Loucy (cell line): ENCODE measurements at regions not wholly inside any gene's neighbourhood (a gene's known extent, or its start where the extent isn't known, plus 50 kb on each side); places are given as distances from the start of the nearest gene placed in this dataset.
A peak's percentile ranks its signal among the peaks of the same experiment; 100 is the strongest.

ENCODE experiments used
- H2AFZ ChIP-seq: fragments of 200-600 bp; sonication (generic); 2 replicates; pipeline ENCODE4 v1.6.0; 2016; ENCODE audit warnings: antibody characterized with exemption, mild to moderate bottlenecking, low read length, moderate library complexity
- H3F3A ChIP-seq: fragments of 200-600 bp; 2 replicates; pipeline ENCODE4 v1.6.0; 2016; ENCODE audit warnings: antibody characterized with exemption, low read depth, mild to moderate bottlenecking
- H3K27me3 ChIP-seq: fragments of 200-600 bp; sonication (generic); 2 replicates; pipeline ENCODE4 v1.6.1; 2014; ENCODE audit warnings: low read length, mild to moderate bottlenecking; ENCODE audit not compliant: insufficient read depth, poor library complexity, severe bottlenecking
- H3K36me3 ChIP-seq: fragments of 200-600 bp; sonication (generic); 2 replicates; pipeline ENCODE4 v1.6.1; 2016; ENCODE audit warnings: low read length; ENCODE audit not compliant: insufficient read depth
- H3K4me1 ChIP-seq: fragments of 200-600 bp; sonication (generic); 2 replicates; pipeline ENCODE4 v1.5.1; 2014; ENCODE audit warnings: low read length, mild to moderate bottlenecking; ENCODE audit not compliant: insufficient read depth, poor library complexity, severe bottlenecking
- H3K4me2 ChIP-seq: fragments of 200-600 bp; sonication (generic); 2 replicates; pipeline ENCODE4 v1.6.0; 2014; ENCODE audit warnings: antibody characterized with exemption, low read length, low read depth, mild to moderate bottlenecking; ENCODE audit not compliant: poor library complexity, severe bottlenecking
- H3K4me3 ChIP-seq: fragments of 200-600 bp; sonication (generic); 2 replicates; pipeline ENCODE4 v1.5.1; 2014; ENCODE audit warnings: low read length, mild to moderate bottlenecking, mixed read lengths; ENCODE audit not compliant: poor library complexity, severe bottlenecking
- H3K79me2 ChIP-seq: fragments of 200-600 bp; sonication (generic); 2 replicates; pipeline ENCODE4 v1.6.1; 2014; ENCODE audit warnings: low read length; ENCODE audit not compliant: insufficient read depth
- H3K9ac ChIP-seq: fragments of 200-600 bp; sonication (generic); 2 replicates; pipeline ENCODE4 v1.6.0; 2014; ENCODE audit warnings: mild to moderate bottlenecking, low read depth, low read length, moderate library complexity; ENCODE audit not compliant: poor library complexity, severe bottlenecking
- H3K9me2 ChIP-seq: fragments of 200-600 bp; sonication (generic); replicated peaks from 2 replicates; pipeline ENCODE4 v1.6.1; 2016; ENCODE audit warnings: low read depth, low read length, mixed read lengths
- H3K9me3 ChIP-seq: fragments of 200-600 bp; sonication (generic); 2 replicates; pipeline ENCODE4 v1.6.1; 2014; ENCODE audit warnings: mild to moderate bottlenecking, antibody characterized with exemption, low read length, low read depth; ENCODE audit not compliant: insufficient read depth
- H4K20me1 ChIP-seq: fragments of 200-600 bp; sonication (generic); 2 replicates; pipeline ENCODE4 v1.6.0; 2014; ENCODE audit warnings: antibody characterized with exemption, low read length, mild to moderate bottlenecking; ENCODE audit not compliant: insufficient read depth, poor library complexity, severe bottlenecking
- EZH2phosphoT487 ChIP-seq: fragments of 200-600 bp; IDR thresholded peaks from 2 replicates; pipeline ENCODE4 v1.6.1; 2018; ENCODE audit warnings: antibody characterized with exemption, mild to moderate bottlenecking, moderate library complexity, borderline replicate concordance
- TF ChIP-seq, protein P1 (sequence below): fragments of 200-600 bp; sonication (generic); conservative IDR thresholded peaks from 2 replicates; pipeline ENCODE4 v1.5.1; 2014; ENCODE audit warnings: mild to moderate bottlenecking, antibody characterized with exemption, low read length

DNA sequence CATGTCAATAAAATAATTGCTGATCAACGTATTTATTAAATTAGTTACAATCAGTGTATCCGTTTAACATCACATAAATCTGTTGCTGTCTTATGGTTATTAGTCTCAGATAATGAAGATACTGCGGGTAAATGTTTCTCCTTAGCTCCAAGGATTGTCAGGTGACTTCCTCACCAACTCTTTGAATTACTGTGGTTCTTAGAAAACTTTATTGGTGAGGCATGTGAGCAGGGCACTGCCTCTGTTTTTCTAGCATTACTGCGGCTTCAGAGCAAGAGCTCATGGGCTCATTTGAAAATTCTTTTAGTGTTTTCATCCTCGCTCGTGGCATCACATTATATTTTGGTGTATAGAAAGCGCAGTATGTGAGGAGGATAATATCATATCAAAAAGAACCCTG is 555.9 kb downstream of the LMO4 start:
- Histone ChIP-seq H3K4me3 (no peak overlapping the region), H3K9me2 (no peaks in the 10 kb centered on the region), H3K4me1 (peaks cover 48% of the 10 kb centered on the region), H3K9ac (no peak overlapping the region), H3K9me3 (no peaks in the 10 kb centered on the region), H3K79me2 (no peaks in the 10 kb centered on the region), H3K36me3 (no peaks in the 10 kb centered on the region), H3K27me3 (no peaks in the 10 kb centered on the region), H3F3A (0 out of 2 replicates have a peak, but pooled peaks cover 2% of the 10 kb centered on the region), H3K4me2 (no peak overlapping the region), H2AFZ (no peak overlapping the region), H4K20me1 (no peaks in the 10 kb centered on the region)
- TF ChIP-seq, protein P1, sequence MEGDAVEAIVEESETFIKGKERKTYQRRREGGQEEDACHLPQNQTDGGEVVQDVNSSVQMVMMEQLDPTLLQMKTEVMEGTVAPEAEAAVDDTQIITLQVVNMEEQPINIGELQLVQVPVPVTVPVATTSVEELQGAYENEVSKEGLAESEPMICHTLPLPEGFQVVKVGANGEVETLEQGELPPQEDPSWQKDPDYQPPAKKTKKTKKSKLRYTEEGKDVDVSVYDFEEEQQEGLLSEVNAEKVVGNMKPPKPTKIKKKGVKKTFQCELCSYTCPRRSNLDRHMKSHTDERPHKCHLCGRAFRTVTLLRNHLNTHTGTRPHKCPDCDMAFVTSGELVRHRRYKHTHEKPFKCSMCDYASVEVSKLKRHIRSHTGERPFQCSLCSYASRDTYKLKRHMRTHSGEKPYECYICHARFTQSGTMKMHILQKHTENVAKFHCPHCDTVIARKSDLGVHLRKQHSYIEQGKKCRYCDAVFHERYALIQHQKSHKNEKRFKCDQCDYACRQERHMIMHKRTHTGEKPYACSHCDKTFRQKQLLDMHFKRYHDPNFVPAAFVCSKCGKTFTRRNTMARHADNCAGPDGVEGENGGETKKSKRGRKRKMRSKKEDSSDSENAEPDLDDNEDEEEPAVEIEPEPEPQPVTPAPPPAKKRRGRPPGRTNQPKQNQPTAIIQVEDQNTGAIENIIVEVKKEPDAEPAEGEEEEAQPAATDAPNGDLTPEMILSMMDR: no peak
- no peak for TF ChIP-seq EZH2phosphoT487

DNA sequence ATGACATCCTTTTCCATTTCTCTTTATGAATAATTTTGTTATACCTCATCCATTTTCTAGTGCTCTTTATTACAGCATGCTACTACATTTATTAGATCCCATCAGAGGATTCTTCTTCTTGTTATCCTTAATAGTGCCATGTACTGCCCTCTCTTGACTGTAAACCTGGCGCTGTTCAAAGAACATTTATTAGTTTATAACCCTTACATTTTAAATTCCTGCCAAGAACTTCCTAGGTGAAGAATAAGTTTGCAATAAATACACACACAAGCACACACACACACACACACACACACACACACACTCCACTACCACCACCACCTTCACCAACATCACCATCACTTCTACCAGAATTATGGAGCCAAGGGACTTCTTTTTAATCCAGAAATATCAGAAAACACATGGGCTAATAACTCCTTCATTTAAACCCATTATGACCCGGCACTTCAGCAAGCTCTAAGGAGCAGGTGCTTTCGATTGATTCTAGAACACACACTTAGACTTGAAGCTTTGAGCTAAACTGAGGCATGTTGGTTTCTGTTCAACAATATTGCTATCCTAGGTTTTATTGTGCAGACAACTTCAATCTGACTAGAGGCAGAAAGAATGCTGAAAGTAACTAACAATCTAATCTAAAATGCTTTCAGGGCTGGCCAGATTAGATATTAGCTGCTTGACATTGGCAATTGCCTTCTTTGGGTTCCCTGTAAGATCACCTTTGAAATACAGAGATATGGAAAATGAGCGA is 556.8 kb downstream of the LMO4 start:
- H3K9me3 ChIP-seq: no peaks in the 10 kb centered on the region
- H3K36me3 ChIP-seq: no peaks in the 10 kb centered on the region
- 0 out of 2 replicates have a peak, but pooled peaks cover 2% of the 10 kb centered on the region for H3F3A ChIP-seq
- no peaks in the 10 kb centered on the region for H3K79me2 ChIP-seq
- H4K20me1 ChIP-seq: no peaks in the 10 kb centered on the region
- H3K27me3 ChIP-seq: no peaks in the 10 kb centered on the region
- no peak overlapping the region; the same call in 1 of the 2 replicates for H2AFZ ChIP-seq
- H3K4me3 ChIP-seq: no peak overlapping the region
- H3K4me1 ChIP-seq: peaks cover 39% of the 10 kb centered on the region
- no peak overlapping the region for H3K4me2 ChIP-seq
- no peak overlapping the region for H3K9ac ChIP-seq
- H3K9me2 ChIP-seq: no peaks in the 10 kb centered on the region
- TF ChIP-seq, protein P1: no peak
- no peak for TF ChIP-seq EZH2phosphoT487

DNA sequence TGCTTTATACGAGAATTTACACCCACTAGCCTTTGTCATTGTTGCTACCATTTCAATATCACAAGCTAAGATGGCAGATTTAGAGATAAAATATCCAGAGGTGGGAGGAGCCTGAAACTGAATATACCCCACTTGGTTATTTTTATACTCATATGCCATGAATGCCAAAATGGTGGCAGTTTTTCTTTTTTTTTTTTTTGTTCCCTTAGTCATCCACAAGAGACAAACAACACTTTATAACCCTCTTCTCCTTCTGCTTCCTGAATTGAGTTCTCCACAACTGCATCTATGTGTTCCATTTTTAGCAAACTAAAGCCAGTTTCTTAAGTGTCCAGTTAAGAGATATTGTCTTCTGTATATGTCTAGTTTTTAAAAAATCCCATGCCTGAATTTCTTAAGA is 558.4 kb downstream of the LMO4 start:
- Histone ChIP-seq H3K4me1 (peaks cover 35% of the 10 kb centered on the region), H3K36me3 (no peaks in the 10 kb centered on the region), H3K9ac (no peak overlapping the region), H3K4me3 (no peak overlapping the region), H3K9me2 (no peaks in the 10 kb centered on the region), H3K79me2 (no peaks in the 10 kb centered on the region), H3K27me3 (no peaks in the 10 kb centered on the region), H3F3A (0 out of 2 replicates have a peak, but pooled peaks cover 2% of the 10 kb centered on the region), H2AFZ (peak overlapping the region; percentile 22; the same call in 1 of the 2 replicates), H3K4me2 (no peak overlapping the region), H4K20me1 (no peaks in the 10 kb centered on the region), H3K9me3 (no peaks in the 10 kb centered on the region)
- TF ChIP-seq EZH2phosphoT487: no peak
- TF ChIP-seq, protein P1: no peak
